ENCODE measurements at regions not wholly inside any gene's neighbourhood (a gene's known extent, or its start where the extent isn't known, plus 50 kb on each side); places are given as distances from the start of the nearest gene placed in this dataset.

DNA sequence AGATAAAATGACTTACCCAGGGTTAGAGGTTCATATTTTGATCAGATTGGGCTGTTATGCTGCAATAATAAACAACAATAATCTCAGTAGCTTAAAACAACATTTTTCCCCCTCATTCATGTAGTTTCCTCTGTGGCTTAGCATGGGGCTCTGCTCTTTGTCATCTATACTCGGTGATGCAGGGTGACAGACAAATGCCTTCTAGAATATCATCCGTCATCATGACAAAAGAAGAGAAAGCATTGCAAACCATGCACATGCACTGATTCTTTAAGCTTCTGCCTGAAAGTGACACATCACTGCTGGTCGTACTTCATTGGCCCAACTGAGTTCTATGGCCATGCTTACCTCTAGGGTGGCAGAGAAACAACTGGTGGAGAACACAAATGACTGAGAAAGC, 58.8 kb upstream of the MAMDC2 start:
- WGBS, 2 experiments (ENCODE audit: extremely low coverage in 1 of 2, insufficient coverage in 1 of 2, insufficient read length in 1 of 2, insufficient replicate concordance in 2 of 2, low coverage in 1 of 2, low lambda C conversion rate in 2 of 2, missing lambda C conversion rate in 1 of 2) = 87% methylated on average over 3 of the region's 3 CpGs; no CpG with 5 or more reads in 1 of the 2 experiments
- Histone ChIP-seq H3K27me3 (replicated peaks in 1 of 4; ENCODE audit: control insufficient read depth in 3 of 4, extremely low read depth in 1 of 4, insufficient read depth in 3 of 4, low read length in 3 of 4) (no peaks in the 10 kb centered on the region), H3K56ac (replicated peaks; ENCODE audit: insufficient read length, low read depth, low read length) (no peak overlapping the region), H4K20me1 (replicated peaks in 1 of 2; ENCODE audit: control insufficient read depth in 1 of 2, insufficient read depth in 2 of 2, low read length in 2 of 2) (no peaks in the 10 kb centered on the region), H2BK20ac (ENCODE audit: low read length) (no peak overlapping the region), H4K8ac (ENCODE audit: extremely low read depth, insufficient read depth, low read length) (no peak overlapping the region), H3K9me3 (ENCODE audit: insufficient read depth in 2 of 2, low read depth in 1 of 2, low read length in 1 of 2) (no peaks in the 10 kb centered on the region), H2AFZ (ENCODE audit: low read length) (no peak overlapping the region), H3K4me2 (ENCODE audit: insufficient read depth in 1 of 2, low read depth in 2 of 2, low read length in 2 of 2) (no peak overlapping the region), H2AK5ac (ENCODE audit: low read depth, low read length) (no peak overlapping the region), H3K4me3 (ENCODE audit: extremely low read depth in 1 of 4, insufficient read depth in 2 of 4, low read depth in 3 of 4, low read length in 4 of 4) (no peak overlapping the region), H2BK12ac (ENCODE audit: low read depth, low read length) (no peak overlapping the region), H3K23me2 (ENCODE audit: low read depth, low read length) (no peaks in the 10 kb centered on the region), H2BK5ac (ENCODE audit: low read depth, low read length) (no peak overlapping the region), H3K36me3 (ENCODE audit: control insufficient read depth in 2 of 4, insufficient read depth in 4 of 4, low read length in 3 of 4) (no peaks in the 10 kb centered on the region), H2BK120ac (replicated peaks; ENCODE audit: low read depth, low read length) (no peak overlapping the region), H3K14ac (ENCODE audit: insufficient read length) (no peak overlapping the region), H3K79me2 (ENCODE audit: control insufficient read depth in 1 of 2, insufficient read depth in 2 of 2, low read length in 2 of 2) (no peaks in the 10 kb centered on the region), H3K4ac (replicated peaks; ENCODE audit: insufficient read length, low read depth, low read length) (no peak overlapping the region), H2BK15ac (ENCODE audit: low read length) (no peak overlapping the region), H3K79me1 (ENCODE audit: low read depth, low read length) (no peaks in the 10 kb centered on the region), H3K18ac (ENCODE audit: extremely low read depth, low read length) (no peak overlapping the region), H3K27ac (ENCODE audit: low read depth, low read length) (no peak overlapping the region), H4K5ac (ENCODE audit: insufficient read length, low read depth, low read length) (no peak overlapping the region), H3K4me1 (replicated peaks in 1 of 4; ENCODE audit: control insufficient read depth in 3 of 4, insufficient read depth in 4 of 4, low read length in 3 of 4) (peaks cover 0 to 3% (median 0%) of the 10 kb centered on the region in 4 experiments; a peak in 1 of 7 replicates), H4K91ac (replicated peaks; ENCODE audit: insufficient read length, low read length) (no peak overlapping the region), H3K23ac (ENCODE audit: insufficient read length) (no peak overlapping the region), H3K9ac (replicated peaks in 1 of 4; ENCODE audit: extremely low read depth in 1 of 4, low read depth in 3 of 4, low read length in 3 of 4) (no peak overlapping the region)
- POLR2A ChIA-PET (ENCODE audit: partially characterized antibody) = no interaction called here
- DNase-seq (ENCODE audit: low read depth in 1 of 2, low spot score in 2 of 2) (no peak), FAIRE-seq (no peak)
- CTCF ChIA-PET (ENCODE audit: partially characterized antibody) = interaction anchor here (2.0 to 4.6 kb wide), 2 partner anchors 13 to 127 kb away, joined by 9 to 38 read pairs; no protein-coding TSS in a partner anchor
- TF ChIP-seq EP300 (IDR thresholded peaks at IDR 0.05; ENCODE audit: borderline replicate concordance in 1 of 2, low read depth in 2 of 2, low read length in 2 of 2) = no peak
- no peak for TF ChIP-seq KDM1A (IDR thresholded peaks at IDR 0.05; ENCODE audit: borderline replicate concordance, low read length)
- no peak for TF ChIP-seq RBBP5 (IDR thresholded peaks at IDR 0.05; ENCODE audit: borderline replicate concordance, low read depth, low read length)
- TF ChIP-seq, protein P1, sequence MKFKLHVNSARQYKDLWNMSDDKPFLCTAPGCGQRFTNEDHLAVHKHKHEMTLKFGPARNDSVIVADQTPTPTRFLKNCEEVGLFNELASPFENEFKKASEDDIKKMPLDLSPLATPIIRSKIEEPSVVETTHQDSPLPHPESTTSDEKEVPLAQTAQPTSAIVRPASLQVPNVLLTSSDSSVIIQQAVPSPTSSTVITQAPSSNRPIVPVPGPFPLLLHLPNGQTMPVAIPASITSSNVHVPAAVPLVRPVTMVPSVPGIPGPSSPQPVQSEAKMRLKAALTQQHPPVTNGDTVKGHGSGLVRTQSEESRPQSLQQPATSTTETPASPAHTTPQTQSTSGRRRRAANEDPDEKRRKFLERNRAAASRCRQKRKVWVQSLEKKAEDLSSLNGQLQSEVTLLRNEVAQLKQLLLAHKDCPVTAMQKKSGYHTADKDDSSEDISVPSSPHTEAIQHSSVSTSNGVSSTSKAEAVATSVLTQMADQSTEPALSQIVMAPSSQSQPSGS (IDR thresholded peaks at IDR 0.05; ENCODE audit: low read length) = no peak
- TF ChIP-seq MAFK (IDR thresholded peaks at IDR 0.05; ENCODE audit: low read depth, low read length) = no peak
- TF ChIP-seq GTF2F1 (IDR thresholded peaks at IDR 0.05; ENCODE audit: borderline replicate concordance, low read depth, low read length) = no peak
- TF ChIP-seq JUN (IDR thresholded peaks at IDR 0.05; ENCODE audit: low read depth, low read length) = no peak
- TF ChIP-seq SRF (IDR thresholded peaks at IDR 0.05; ENCODE audit: low read depth, low read length) = no peak
- no peak for TF ChIP-seq RFX5 (IDR thresholded peaks at IDR 0.05; ENCODE audit: borderline replicate concordance, low read depth, low read length)
- TF ChIP-seq, protein P2, sequence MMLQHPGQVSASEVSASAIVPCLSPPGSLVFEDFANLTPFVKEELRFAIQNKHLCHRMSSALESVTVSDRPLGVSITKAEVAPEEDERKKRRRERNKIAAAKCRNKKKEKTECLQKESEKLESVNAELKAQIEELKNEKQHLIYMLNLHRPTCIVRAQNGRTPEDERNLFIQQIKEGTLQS (IDR thresholded peaks at IDR 0.05; ENCODE audit: insufficient read depth, low read depth, low read length) = no peak
- TF ChIP-seq TCF12 (IDR thresholded peaks at IDR 0.05; ENCODE audit: low read depth, low read length) = no peak
- no peak for TF ChIP-seq CREB1 (IDR thresholded peaks at IDR 0.05)
- no peak for TF ChIP-seq GABPA (IDR thresholded peaks at IDR 0.05; ENCODE audit: borderline replicate concordance, insufficient read depth, low read length)

Data from H1 (cell line).